ENCODE measurements at regions not wholly inside any gene's neighbourhood (a gene's known extent, or its start where the extent isn't known, plus 50 kb on each side); places are given as distances from the start of the nearest gene placed in this dataset.

GRCh38 chr12:91985002-91985787 is 160.5 kb downstream of the BTG1 start:
- TF ChIP-seq CTCF (IDR thresholded peaks at IDR 0.05; ENCODE audit: low read depth, low read length), result no peak
- H3K4me3 ChIP-seq (ENCODE audit: low read depth, low read length), result no peak overlapping the region
- peak; percentile 61 for DNase-seq (ENCODE audit: low read depth, low spot score)
- in situ Hi-C loops (cut with HindIII; ENCODE audit: low sequenced_read_pairs), result no loop called here

DNA sequence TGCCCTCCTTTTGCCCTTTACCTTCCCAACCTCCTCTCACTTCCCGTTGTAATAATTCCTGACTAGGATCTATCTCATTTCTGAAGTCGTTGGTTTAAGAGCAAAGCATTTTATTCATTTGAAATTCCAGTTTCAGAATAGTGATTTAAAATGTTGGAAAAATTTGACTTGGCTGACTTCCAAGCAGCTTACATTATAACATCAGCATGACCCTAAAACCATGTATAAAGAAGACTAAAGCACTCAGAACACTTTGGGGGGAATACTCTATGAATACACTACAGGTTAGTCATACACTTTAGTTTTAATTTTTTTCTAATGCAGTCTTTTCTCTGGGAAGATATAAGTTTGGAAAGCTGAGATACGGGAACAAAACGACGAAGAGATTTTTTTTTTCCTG is 161.1 kb downstream of the BTG1 start:
- H3K4me3 ChIP-seq (ENCODE audit: low read depth, low read length), result no peak overlapping the region
- DNase-seq (ENCODE audit: low read depth, low spot score), result peak; percentile 72
- TF ChIP-seq CTCF (IDR thresholded peaks at IDR 0.05; ENCODE audit: low read depth, low read length), result no peak
- in situ Hi-C loops (cut with HindIII; ENCODE audit: low sequenced_read_pairs), result no loop called here

DNA sequence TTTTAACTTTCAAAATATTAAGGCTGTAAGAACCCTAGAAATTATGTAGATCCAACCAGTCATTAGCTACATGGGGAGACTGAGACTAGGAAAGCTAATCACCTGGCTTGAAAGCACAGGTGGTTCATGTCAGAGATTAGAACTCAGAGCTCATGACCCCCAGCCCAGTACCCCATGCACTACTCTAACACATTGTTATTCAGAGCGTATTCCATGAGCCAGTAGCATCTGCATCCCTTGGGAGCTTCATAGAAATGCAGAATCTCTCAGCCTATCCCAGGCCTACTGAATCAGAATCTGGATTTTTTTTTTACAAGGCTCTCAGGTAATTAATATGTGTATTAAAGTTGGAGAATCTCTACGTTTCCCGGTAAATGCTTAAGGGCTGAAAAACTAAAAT is 161.7 kb downstream of the BTG1 start:
- TF ChIP-seq CTCF (IDR thresholded peaks at IDR 0.05; ENCODE audit: low read depth, low read length), result no peak
- DNase-seq (ENCODE audit: low read depth, low spot score), result no peak
- in situ Hi-C loops (cut with HindIII; ENCODE audit: low sequenced_read_pairs), result no loop called here
- H3K4me3 ChIP-seq (ENCODE audit: low read depth, low read length), result no peak overlapping the region

DNA sequence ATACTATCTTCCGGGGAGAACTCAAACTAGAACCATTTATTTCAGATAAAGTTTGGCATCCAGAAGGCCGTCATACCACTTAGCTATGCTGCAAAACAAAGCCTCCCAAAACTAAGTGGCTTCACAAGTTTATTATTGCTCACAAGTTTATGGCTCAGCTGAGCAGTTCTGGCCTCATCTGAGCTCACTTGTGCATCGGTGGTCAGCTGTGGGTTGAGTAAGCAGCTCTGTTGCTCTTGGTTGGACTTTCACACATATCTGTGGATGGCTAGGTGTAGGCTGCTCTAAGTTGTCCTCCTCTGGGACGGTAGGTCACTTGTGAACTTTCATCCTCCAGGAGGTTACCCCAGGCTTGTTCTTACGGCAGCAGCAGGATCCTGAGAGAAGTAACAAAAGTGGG is 162.7 kb downstream of the BTG1 start:
- no peak for TF ChIP-seq CTCF (IDR thresholded peaks at IDR 0.05; ENCODE audit: low read depth, low read length)
- no peak overlapping the region for H3K4me3 ChIP-seq (ENCODE audit: low read depth, low read length)
- DNase-seq (ENCODE audit: low read depth, low spot score), result no peak
- in situ Hi-C loops (cut with HindIII; ENCODE audit: low sequenced_read_pairs), result no loop called here

DNA sequence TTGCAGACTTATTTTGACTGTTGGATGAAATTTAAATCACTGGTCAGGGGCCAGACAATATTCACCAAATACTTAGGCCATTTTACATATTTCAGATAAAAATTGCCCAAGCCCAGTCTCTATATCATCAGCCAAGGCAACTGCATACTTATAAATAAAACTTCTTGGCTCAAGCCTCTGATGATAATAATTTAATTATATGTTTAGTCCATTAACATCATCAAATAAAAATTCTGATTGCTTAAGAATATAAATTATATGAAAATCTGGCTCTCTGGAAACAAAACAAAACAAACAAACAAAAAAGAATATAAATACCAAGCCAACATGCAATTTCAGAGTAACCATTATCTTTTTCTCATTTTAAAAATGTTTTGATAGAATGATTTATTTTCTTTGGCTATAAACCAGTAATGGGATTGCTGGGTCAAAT is 165.2 kb downstream of the BTG1 start:
- in situ Hi-C loops (cut with HindIII; ENCODE audit: low sequenced_read_pairs), result no loop called here
- no peak for TF ChIP-seq CTCF (IDR thresholded peaks at IDR 0.05; ENCODE audit: low read depth, low read length)
- H3K4me3 ChIP-seq (ENCODE audit: low read depth, low read length), result no peak overlapping the region
- no peak for DNase-seq (ENCODE audit: low read depth, low spot score)

GRCh38 chr12:91978143-91978542 is 167.5 kb downstream of the BTG1 start:
- DNase-seq (ENCODE audit: low read depth, low spot score), result no peak
- in situ Hi-C loops (cut with HindIII; ENCODE audit: low sequenced_read_pairs), result no loop called here
- TF ChIP-seq CTCF (IDR thresholded peaks at IDR 0.05; ENCODE audit: low read depth, low read length), result no peak
- H3K4me3 ChIP-seq (ENCODE audit: low read depth, low read length), result no peak overlapping the region
